ENCODE measurements at regions not wholly inside any gene's neighbourhood (a gene's known extent, or its start where the extent isn't known, plus 50 kb on each side); places are given as distances from the start of the nearest gene placed in this dataset.
"Not testable (repeated sequence)": the region's sequence is repeated elsewhere in the genome, so short reads cannot be mapped to it uniquely, and the experiment has no call there.

- Histone ChIP-seq H3K4me3 (ENCODE audit: low read length) (no peak overlapping the region), H3K36me3 (ENCODE audit: control insufficient read depth, insufficient read depth, low read length, severe bottlenecking) (no peaks in the 10 kb centered on the region), H3K4me1 (ENCODE audit: control insufficient read depth, insufficient read depth, low read length) (peaks cover 24% of the 10 kb centered on the region), H3K9me3 (ENCODE audit: control insufficient read depth, low read length) (no peaks in the 10 kb centered on the region), H3K9ac (ENCODE audit: low read length) (no peak overlapping the region), H3K27me3 (replicated peaks; ENCODE audit: control insufficient read depth, insufficient read depth, low read length) (peaks cover under 1% of the 10 kb centered on the region)
- no peak for DNase-seq (ENCODE audit: low read depth)
These were observed 138.4 kb upstream of the CDKN3 start for GRCh38 chr14:54258382-54258781.

- Histone ChIP-seq H3K4me1 (ENCODE audit: control insufficient read depth, insufficient read depth, low read length) (peaks cover 13% of the 10 kb centered on the region), H3K9ac (ENCODE audit: low read length) (no peak overlapping the region), H3K36me3 (ENCODE audit: control insufficient read depth, insufficient read depth, low read length, severe bottlenecking) (no peaks in the 10 kb centered on the region), H3K4me3 (ENCODE audit: low read length) (no peak overlapping the region), H3K9me3 (ENCODE audit: control insufficient read depth, low read length) (no peaks in the 10 kb centered on the region), H3K27me3 (replicated peaks; ENCODE audit: control insufficient read depth, insufficient read depth, low read length) (peaks cover 4% of the 10 kb centered on the region)
- DNase-seq (ENCODE audit: low read depth), result no peak
These were observed 137.0 kb upstream of the CDKN3 start for GRCh38 chr14:54259821-54260220.

GRCh38 chr14:54261283-54261682 is 135.5 kb upstream of the CDKN3 start:
- no peaks in the 10 kb centered on the region for H3K36me3 ChIP-seq (ENCODE audit: control insufficient read depth, insufficient read depth, low read length, severe bottlenecking)
- H3K4me3 ChIP-seq (ENCODE audit: low read length), result no peak overlapping the region
- H3K4me1 ChIP-seq (ENCODE audit: control insufficient read depth, insufficient read depth, low read length), result peaks cover 13% of the 10 kb centered on the region
- no peaks in the 10 kb centered on the region for H3K9me3 ChIP-seq (ENCODE audit: control insufficient read depth, low read length)
- DNase-seq (ENCODE audit: low read depth), result no peak
- H3K9ac ChIP-seq (ENCODE audit: low read length), result no peak overlapping the region
- peaks cover 9% of the 10 kb centered on the region for H3K27me3 ChIP-seq (replicated peaks; ENCODE audit: control insufficient read depth, insufficient read depth, low read length)

- H3K9ac ChIP-seq (ENCODE audit: low read length); DNase-seq (ENCODE audit: low read depth); H3K36me3 ChIP-seq (ENCODE audit: control insufficient read depth, insufficient read depth, low read length, severe bottlenecking); H3K9me3 ChIP-seq (ENCODE audit: control insufficient read depth, low read length); H3K27me3 ChIP-seq (replicated peaks; ENCODE audit: control insufficient read depth, insufficient read depth, low read length); H3K4me1 ChIP-seq (ENCODE audit: control insufficient read depth, insufficient read depth, low read length); H3K4me3 ChIP-seq (ENCODE audit: low read length): not testable (repeated sequence)
These were observed 130.2 kb upstream of the CDKN3 start for GRCh38 chr14:54266616-54267015.

- Histone ChIP-seq H3K9ac (ENCODE audit: low read length) (no peak overlapping the region), H3K9me3 (ENCODE audit: control insufficient read depth, low read length) (no peaks in the 10 kb centered on the region), H3K27me3 (replicated peaks; ENCODE audit: control insufficient read depth, insufficient read depth, low read length) (peaks cover 9% of the 10 kb centered on the region), H3K4me3 (ENCODE audit: low read length) (no peak overlapping the region), H3K36me3 (ENCODE audit: control insufficient read depth, insufficient read depth, low read length, severe bottlenecking) (no peaks in the 10 kb centered on the region), H3K4me1 (ENCODE audit: control insufficient read depth, insufficient read depth, low read length) (no peaks in the 10 kb centered on the region)
- no peak for DNase-seq (ENCODE audit: low read depth)
These were observed 129.6 kb upstream of the CDKN3 start for GRCh38 chr14:54267172-54267571.

GRCh38 chr14:54275997-54276725 is 120.6 kb upstream of the CDKN3 start:
- no peak for DNase-seq (ENCODE audit: low read depth)
- H3K9ac ChIP-seq (ENCODE audit: low read length), result no peak overlapping the region
- no peaks in the 10 kb centered on the region for H3K36me3 ChIP-seq (ENCODE audit: control insufficient read depth, insufficient read depth, low read length, severe bottlenecking)
- H3K4me3 ChIP-seq (ENCODE audit: low read length), result no peak overlapping the region
- no peaks in the 10 kb centered on the region for H3K9me3 ChIP-seq (ENCODE audit: control insufficient read depth, low read length)
- no peaks in the 10 kb centered on the region for H3K27me3 ChIP-seq (replicated peaks; ENCODE audit: control insufficient read depth, insufficient read depth, low read length)
- H3K4me1 ChIP-seq (ENCODE audit: control insufficient read depth, insufficient read depth, low read length), result no peaks in the 10 kb centered on the region

- H3K36me3 ChIP-seq (ENCODE audit: control insufficient read depth, insufficient read depth, low read length, severe bottlenecking), result no peaks in the 10 kb centered on the region
- H3K27me3 ChIP-seq (replicated peaks; ENCODE audit: control insufficient read depth, insufficient read depth, low read length), result peaks cover 11% of the 10 kb centered on the region
- H3K9ac ChIP-seq (ENCODE audit: low read length), result no peak overlapping the region
- H3K9me3 ChIP-seq (ENCODE audit: control insufficient read depth, low read length), result no peaks in the 10 kb centered on the region
- DNase-seq (ENCODE audit: low read depth), result no peak
- H3K4me1 ChIP-seq (ENCODE audit: control insufficient read depth, insufficient read depth, low read length), result no peaks in the 10 kb centered on the region
- H3K4me3 ChIP-seq (ENCODE audit: low read length), result no peak overlapping the region
These were observed 118.7 kb upstream of the CDKN3 start for GRCh38 chr14:54278087-54278486.

- Histone ChIP-seq H3K27me3 (replicated peaks; ENCODE audit: control insufficient read depth, insufficient read depth, low read length) (peaks cover 18% of the 10 kb centered on the region), H3K4me3 (ENCODE audit: low read length) (no peak overlapping the region), H3K9me3 (ENCODE audit: control insufficient read depth, low read length) (no peaks in the 10 kb centered on the region), H3K4me1 (ENCODE audit: control insufficient read depth, insufficient read depth, low read length) (no peaks in the 10 kb centered on the region), H3K36me3 (ENCODE audit: control insufficient read depth, insufficient read depth, low read length, severe bottlenecking) (no peaks in the 10 kb centered on the region), H3K9ac (ENCODE audit: low read length) (no peak overlapping the region)
- no peak for DNase-seq (ENCODE audit: low read depth)
These were observed 118.0 kb upstream of the CDKN3 start for GRCh38 chr14:54278665-54279295.

GRCh38 chr14:54282849-54283248 is 114.0 kb upstream of the CDKN3 start:
- no peak for DNase-seq (ENCODE audit: low read depth)
- no peaks in the 10 kb centered on the region for H3K36me3 ChIP-seq (ENCODE audit: control insufficient read depth, insufficient read depth, low read length, severe bottlenecking)
- H3K9ac ChIP-seq (ENCODE audit: low read length), result no peak overlapping the region
- H3K4me3 ChIP-seq (ENCODE audit: low read length), result no peak overlapping the region
- H3K9me3 ChIP-seq (ENCODE audit: control insufficient read depth, low read length), result no peaks in the 10 kb centered on the region
- H3K27me3 ChIP-seq (replicated peaks; ENCODE audit: control insufficient read depth, insufficient read depth, low read length), result peaks cover 36% of the 10 kb centered on the region
- no peaks in the 10 kb centered on the region for H3K4me1 ChIP-seq (ENCODE audit: control insufficient read depth, insufficient read depth, low read length)

- Histone ChIP-seq H3K4me1 (ENCODE audit: control insufficient read depth, insufficient read depth, low read length) (no peaks in the 10 kb centered on the region), H3K4me3 (ENCODE audit: low read length) (no peak overlapping the region), H3K27me3 (replicated peaks; ENCODE audit: control insufficient read depth, insufficient read depth, low read length) (peaks cover 38% of the 10 kb centered on the region), H3K9ac (ENCODE audit: low read length) (no peak overlapping the region), H3K36me3 (ENCODE audit: control insufficient read depth, insufficient read depth, low read length, severe bottlenecking) (no peaks in the 10 kb centered on the region), H3K9me3 (ENCODE audit: control insufficient read depth, low read length) (no peaks in the 10 kb centered on the region)
- DNase-seq (ENCODE audit: low read depth), result no peak
These were observed 111.8 kb upstream of the CDKN3 start for GRCh38 chr14:54285030-54285429.

GRCh38 chr14:54291491-54292191 is 105.2 kb upstream of the CDKN3 start:
- DNase-seq (ENCODE audit: low read depth), result no peak
- Histone ChIP-seq H3K27me3 (replicated peaks; ENCODE audit: control insufficient read depth, insufficient read depth, low read length) (peaks cover 30% of the 10 kb centered on the region), H3K9ac (ENCODE audit: low read length) (no peak overlapping the region), H3K4me3 (ENCODE audit: low read length) (no peak overlapping the region), H3K4me1 (ENCODE audit: control insufficient read depth, insufficient read depth, low read length) (no peaks in the 10 kb centered on the region), H3K36me3 (ENCODE audit: control insufficient read depth, insufficient read depth, low read length, severe bottlenecking) (no peaks in the 10 kb centered on the region), H3K9me3 (ENCODE audit: control insufficient read depth, low read length) (peaks cover 8% of the 10 kb centered on the region)
